OCI-LY1 (cell line): ENCODE measurements at regions not wholly inside any gene's neighbourhood (a gene's known extent, or its start where the extent isn't known, plus 50 kb on each side); places are given as distances from the start of the nearest gene placed in this dataset.
"Not testable (repeated sequence)": the region's sequence is repeated elsewhere in the genome, so short reads cannot be mapped to it uniquely, and the experiment has no call there.

Experiments used
- EZH2 ChIP-seq: fragments of 200-600 bp; sonication (generic), shearing (Covaris generic); IDR thresholded peaks from 2 replicates; pipeline ENCODE4 v1.8.0; 2017; ENCODE audit warnings: borderline replicate concordance, mixed run types, mild to moderate bottlenecking, antibody characterized with exemption, low read length, moderate library complexity, mixed read lengths
- TF ChIP-seq, protein P1 (sequence below): fragments of 200-600 bp; sonication (generic), shearing (Covaris generic); IDR thresholded peaks from 2 replicates; pipeline ENCODE4 v1.5.1; 2017; ENCODE audit warnings: mild to moderate bottlenecking, antibody characterized with exemption, low read length, moderate library complexity, mixed read lengths

DNA sequence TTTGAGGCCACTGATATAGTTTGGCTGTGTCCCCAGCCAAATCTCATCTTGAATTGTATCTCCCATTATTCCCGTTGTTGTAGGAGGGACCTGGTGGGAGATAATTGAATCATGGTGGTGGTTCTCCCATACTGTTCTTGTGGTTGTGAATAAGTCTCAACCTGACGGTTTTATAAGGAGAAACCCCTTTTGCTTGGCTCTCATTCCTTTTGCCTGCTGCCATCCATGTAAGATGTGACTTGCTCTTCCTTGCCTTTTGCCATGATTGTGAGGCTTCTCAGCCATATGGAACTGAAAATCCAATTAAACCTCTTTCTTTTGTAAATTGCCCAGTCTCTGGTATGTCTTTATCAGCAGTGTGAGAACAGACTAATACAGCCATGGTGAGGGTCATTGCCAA, 431.6 kb upstream of the ID2 start:
- TF ChIP-seq, protein P1, sequence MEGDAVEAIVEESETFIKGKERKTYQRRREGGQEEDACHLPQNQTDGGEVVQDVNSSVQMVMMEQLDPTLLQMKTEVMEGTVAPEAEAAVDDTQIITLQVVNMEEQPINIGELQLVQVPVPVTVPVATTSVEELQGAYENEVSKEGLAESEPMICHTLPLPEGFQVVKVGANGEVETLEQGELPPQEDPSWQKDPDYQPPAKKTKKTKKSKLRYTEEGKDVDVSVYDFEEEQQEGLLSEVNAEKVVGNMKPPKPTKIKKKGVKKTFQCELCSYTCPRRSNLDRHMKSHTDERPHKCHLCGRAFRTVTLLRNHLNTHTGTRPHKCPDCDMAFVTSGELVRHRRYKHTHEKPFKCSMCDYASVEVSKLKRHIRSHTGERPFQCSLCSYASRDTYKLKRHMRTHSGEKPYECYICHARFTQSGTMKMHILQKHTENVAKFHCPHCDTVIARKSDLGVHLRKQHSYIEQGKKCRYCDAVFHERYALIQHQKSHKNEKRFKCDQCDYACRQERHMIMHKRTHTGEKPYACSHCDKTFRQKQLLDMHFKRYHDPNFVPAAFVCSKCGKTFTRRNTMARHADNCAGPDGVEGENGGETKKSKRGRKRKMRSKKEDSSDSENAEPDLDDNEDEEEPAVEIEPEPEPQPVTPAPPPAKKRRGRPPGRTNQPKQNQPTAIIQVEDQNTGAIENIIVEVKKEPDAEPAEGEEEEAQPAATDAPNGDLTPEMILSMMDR: not testable (repeated sequence)
- not testable (repeated sequence) for TF ChIP-seq EZH2
